GM20000 (cell line): ENCODE measurements at regions not wholly inside any gene's neighbourhood (a gene's known extent, or its start where the extent isn't known, plus 50 kb on each side); places are given as distances from the start of the nearest gene placed in this dataset.

ENCODE experiments used
- DNase-seq: peaks from one replicate; pipeline ENCODE4 v3.0.0; 2012; ENCODE audit warnings: low spot score
- TF ChIP-seq, protein P1 (sequence below): IDR thresholded peaks from 2 replicates; pipeline ENCODE4 v1.5.1; 2012; ENCODE audit warnings: mild to moderate bottlenecking, control low read depth; ENCODE audit errors: extremely low read depth, missing control alignments

DNA sequence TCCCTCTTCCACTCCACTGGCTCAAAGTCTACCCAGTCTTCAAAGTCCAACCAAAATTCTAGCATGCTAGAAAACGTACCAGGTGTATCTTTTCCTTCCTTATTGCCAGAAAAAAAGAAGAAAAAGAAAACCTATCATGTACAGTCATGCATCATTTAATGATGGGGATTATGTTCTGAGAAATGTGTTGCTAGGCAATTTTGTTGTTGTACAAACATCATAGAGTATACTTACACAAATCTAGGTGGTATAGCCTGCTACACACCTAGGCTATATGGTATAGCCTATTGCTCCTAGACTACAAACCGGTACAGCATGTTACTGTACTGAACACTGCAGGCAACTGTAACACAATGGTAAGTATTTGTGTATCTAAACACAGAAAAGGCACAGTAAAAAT lies 104.8 kb downstream of the SREK1 start:
- no peak for DNase-seq
- TF ChIP-seq, protein P1, sequence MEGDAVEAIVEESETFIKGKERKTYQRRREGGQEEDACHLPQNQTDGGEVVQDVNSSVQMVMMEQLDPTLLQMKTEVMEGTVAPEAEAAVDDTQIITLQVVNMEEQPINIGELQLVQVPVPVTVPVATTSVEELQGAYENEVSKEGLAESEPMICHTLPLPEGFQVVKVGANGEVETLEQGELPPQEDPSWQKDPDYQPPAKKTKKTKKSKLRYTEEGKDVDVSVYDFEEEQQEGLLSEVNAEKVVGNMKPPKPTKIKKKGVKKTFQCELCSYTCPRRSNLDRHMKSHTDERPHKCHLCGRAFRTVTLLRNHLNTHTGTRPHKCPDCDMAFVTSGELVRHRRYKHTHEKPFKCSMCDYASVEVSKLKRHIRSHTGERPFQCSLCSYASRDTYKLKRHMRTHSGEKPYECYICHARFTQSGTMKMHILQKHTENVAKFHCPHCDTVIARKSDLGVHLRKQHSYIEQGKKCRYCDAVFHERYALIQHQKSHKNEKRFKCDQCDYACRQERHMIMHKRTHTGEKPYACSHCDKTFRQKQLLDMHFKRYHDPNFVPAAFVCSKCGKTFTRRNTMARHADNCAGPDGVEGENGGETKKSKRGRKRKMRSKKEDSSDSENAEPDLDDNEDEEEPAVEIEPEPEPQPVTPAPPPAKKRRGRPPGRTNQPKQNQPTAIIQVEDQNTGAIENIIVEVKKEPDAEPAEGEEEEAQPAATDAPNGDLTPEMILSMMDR, result no peak

DNA sequence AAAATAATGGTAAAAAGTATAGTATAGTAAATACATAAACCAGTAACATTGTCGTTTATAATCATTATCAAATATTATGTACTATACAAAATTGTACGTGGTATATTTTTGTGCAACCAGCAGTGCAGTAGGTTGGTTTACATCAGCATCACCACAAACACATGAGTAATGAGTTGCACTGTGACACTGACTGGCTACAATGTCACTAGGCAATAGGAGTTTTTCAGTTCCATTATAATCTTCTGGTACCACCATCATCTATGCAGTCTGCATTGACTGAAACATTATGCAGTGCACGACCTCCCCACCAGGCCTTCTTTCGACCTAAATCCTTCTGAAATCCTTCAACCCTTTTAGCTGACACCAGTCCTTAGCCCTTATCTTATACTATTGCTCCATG lies 105.8 kb downstream of the SREK1 start:
- DNase-seq, result no peak
- TF ChIP-seq, protein P1, result no peak

DNA sequence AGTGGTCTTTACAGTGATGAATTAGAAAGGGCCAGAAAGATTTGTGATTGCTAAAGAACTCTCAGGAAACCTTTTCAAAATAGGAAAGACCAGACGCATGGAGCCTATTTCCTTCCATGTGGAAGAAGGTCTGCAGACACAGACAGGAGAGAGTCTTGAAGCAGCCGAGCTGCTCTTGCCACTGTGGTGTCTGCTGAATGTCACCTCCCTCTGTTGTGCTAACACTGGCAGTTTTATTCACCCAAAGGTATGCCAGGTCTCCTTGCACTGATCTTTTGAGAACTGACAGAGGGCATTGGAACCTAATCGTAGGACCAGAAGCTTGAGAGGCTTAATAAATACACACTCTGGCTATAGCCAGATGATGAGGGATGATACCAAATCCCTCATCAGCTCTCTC lies 108.7 kb downstream of the SREK1 start:
- TF ChIP-seq, protein P1, result no peak
- no peak for DNase-seq

DNA sequence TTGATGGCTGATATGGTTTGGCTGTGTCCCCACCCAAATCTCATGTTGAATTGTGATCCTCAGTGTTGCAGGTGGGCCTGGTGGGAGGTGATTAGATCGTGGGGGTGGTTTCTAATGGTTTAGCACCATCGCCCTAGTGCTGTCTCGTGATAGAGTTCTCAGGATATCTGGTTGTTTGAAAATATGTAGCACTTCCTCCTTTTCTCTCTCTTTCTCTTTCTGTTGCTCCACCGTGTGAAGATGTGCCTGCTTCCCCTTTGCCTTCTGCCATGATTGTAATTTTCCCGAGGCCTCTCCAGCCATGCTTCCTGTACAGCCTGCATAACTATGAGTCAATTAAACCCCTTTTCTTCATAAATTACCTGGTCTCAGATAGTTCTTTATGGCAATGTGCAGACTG lies 111.6 kb downstream of the SREK1 start:
- TF ChIP-seq, protein P1, result no peak
- DNase-seq, result no peak

DNA sequence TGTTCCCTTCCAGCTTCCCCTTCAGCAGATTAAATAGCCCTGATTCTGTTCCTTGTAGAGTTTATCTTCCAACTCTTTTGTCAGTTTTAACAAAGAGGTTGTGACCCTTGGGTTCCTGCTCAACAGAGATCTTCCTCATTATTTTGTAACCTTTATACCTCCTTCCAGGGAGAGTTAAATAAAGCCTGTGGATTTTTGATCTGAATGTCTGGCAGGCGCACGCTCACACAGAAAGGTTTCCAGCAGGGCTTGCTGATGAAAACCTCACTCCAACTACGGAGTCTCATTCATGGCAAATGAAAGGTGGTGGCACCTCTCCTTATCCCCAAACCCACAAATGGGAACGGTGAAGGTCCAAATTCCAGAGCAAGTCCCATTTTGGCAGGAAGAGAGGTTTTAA lies 129.0 kb downstream of the SREK1 start:
- no peak for DNase-seq
- TF ChIP-seq, protein P1, result no peak

DNA sequence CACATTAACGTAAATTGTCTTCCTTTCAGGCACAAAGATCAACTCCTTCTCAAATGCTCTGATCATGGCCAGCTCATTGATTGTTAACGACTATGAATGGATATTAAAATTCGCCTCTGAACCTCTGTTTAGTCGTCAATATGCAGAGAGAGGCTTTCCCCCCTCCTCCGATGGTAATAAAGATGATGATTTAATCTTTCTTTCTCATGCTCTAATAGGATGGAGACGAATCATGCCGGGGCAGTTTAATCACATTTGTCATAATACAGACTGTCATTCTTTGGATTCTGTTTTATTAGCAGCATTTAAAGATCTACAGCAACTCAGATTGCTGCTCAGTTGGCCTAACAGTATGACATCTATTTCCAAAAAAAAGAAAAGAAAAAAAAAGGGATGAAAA lies 132.9 kb downstream of the SREK1 start:
- TF ChIP-seq, protein P1, result no peak
- DNase-seq, result no peak

DNA sequence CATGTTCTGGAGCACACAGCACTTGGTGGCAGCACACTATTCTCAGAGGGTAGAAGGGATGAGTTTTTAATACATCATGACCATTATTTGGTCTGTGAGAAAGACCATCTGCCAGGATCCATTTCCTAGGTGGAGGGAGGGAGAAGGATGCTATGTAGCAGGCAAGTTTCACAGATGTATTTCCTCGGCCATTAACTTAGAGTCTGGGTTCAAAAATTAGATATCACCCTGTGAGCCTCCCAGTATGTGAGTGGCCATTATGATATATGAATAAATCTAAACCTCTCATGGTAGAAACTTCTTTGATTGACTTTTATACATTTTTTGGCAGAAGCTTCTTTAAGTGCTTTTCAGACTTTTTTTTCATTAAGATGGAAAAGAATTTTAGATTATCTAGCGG lies 133.9 kb downstream of the SREK1 start:
- TF ChIP-seq, protein P1, result no peak
- no peak for DNase-seq
